SH-SY5Y (cell line): ENCODE measurements at regions not wholly inside any gene's neighbourhood (a gene's known extent, or its start where the extent isn't known, plus 50 kb on each side); places are given as distances from the start of the nearest gene placed in this dataset.

Source experiments
- GATA2 ChIP-seq: IDR thresholded peaks from 2 replicates; pipeline ENCODE4 v1.6.1; 2011; ENCODE audit warnings: mild to moderate bottlenecking, low read depth, low read length
- GATA3 ChIP-seq: IDR thresholded peaks from 2 replicates; pipeline ENCODE4 v1.6.1; 2011; ENCODE audit warnings: low read depth, mild to moderate bottlenecking, low read length, moderate library complexity

- TF ChIP-seq GATA2 (no peak), GATA3 (no peak)
Observed at GRCh38 chr19:32227561-32228165, 117.7 kb upstream of the ZNF507 start.
